Ovary (tissue), 3 donors: ENCODE measurements at regions not wholly inside any gene's neighbourhood (a gene's known extent, or its start where the extent isn't known, plus 50 kb on each side); places are given as distances from the start of the nearest gene placed in this dataset.

Source experiments
- POLR2A ChIP-seq: fragments of 450-650 bp; IDR thresholded peaks from one replicate; pipeline ENCODE4 v1.6.1; 2017; ENCODE audit warnings: antibody characterized with exemption, mild to moderate bottlenecking, moderate library complexity
- TF ChIP-seq, protein P1 (sequence below), 3 donors: fragments of 450-650 bp in 2 of 3; fragments of 200-600 bp in 1 of 3; IDR thresholded peaks; one replicate each; pipeline versions ENCODE4 v1.5.1 to v1.8.0; 2016 to 2022; ENCODE audit warnings: antibody characterized with exemption in 3 of 3, mild to moderate bottlenecking in 1 of 3
- donor health status: DM: no; HTN: no; CAD: no.

DNA sequence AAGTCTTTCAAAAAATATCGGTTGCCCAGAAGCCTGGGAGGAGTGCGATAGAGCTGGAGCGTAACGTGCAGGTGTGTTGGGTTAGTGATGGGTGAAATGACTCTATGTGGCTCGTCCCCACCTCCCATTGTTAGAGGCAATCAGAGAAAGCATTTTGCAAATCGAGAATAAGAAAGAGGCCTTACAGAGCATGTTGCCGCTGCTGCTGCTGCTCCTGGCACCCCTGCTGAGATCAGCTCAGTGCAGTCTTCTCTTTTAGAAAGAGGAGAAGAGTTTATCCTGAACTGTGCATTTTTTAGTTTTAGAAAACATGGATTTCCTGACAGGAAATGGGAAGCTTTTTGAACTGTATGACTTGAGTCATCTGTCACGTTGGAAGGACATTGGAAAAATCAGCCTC is 774.5 kb upstream of the RBFOX1 start:
- TF ChIP-seq, protein P1, sequence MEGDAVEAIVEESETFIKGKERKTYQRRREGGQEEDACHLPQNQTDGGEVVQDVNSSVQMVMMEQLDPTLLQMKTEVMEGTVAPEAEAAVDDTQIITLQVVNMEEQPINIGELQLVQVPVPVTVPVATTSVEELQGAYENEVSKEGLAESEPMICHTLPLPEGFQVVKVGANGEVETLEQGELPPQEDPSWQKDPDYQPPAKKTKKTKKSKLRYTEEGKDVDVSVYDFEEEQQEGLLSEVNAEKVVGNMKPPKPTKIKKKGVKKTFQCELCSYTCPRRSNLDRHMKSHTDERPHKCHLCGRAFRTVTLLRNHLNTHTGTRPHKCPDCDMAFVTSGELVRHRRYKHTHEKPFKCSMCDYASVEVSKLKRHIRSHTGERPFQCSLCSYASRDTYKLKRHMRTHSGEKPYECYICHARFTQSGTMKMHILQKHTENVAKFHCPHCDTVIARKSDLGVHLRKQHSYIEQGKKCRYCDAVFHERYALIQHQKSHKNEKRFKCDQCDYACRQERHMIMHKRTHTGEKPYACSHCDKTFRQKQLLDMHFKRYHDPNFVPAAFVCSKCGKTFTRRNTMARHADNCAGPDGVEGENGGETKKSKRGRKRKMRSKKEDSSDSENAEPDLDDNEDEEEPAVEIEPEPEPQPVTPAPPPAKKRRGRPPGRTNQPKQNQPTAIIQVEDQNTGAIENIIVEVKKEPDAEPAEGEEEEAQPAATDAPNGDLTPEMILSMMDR (IDR thresholded peaks at IDR 0.05): no peak
- no peak for TF ChIP-seq POLR2A
